HepG2 (cell line): ENCODE measurements at regions not wholly inside any gene's neighbourhood (a gene's known extent, or its start where the extent isn't known, plus 50 kb on each side); places are given as distances from the start of the nearest gene placed in this dataset.

Experiments
- ATAC-seq: fragments of 200-7000 bp; cut with Tn5 transposase; 3 replicates; pipeline ENCODE4 v1.9.1; 2020; ENCODE audit warnings: mild to moderate bottlenecking, moderate library complexity
- BruUV-seq: library from RNA; stranded (reverse); fragments of 400-500 nt; replicated peaks from 2 replicates; lab custom pipeline; 2021; lab: Mats Ljungman, UMichigan
- CTCF ChIA-PET: fragments of 300-600 bp; formaldehyde crosslinking; extraction: SDS; loops from one replicate; lab custom pipeline; 2021; ENCODE audit warnings: low total read pairs, inconsistent platforms, low intra/inter-chr PET ratio; lab: Yijun Ruan, JAX
- POLR2A ChIA-PET: fragments of 350-600 bp; sonication (Branson Sonifier 250); formaldehyde crosslinking; loops from one replicate; lab custom pipeline; 2020; ENCODE audit warnings: antibody characterized with exemption, inconsistent platforms; lab: Yijun Ruan, JAX
- DNase-seq: peaks from one replicate; pipeline ENCODE4 v3.0.0-alpha.2; 2015; ENCODE audit warnings: low spot score
- FAIRE-seq: peaks from 3 replicates; lab custom pipeline; 2011; peaks lifted over from hg19 to GRCh38; lab: Jason Lieb, UNC
- H2AFZ ChIP-seq: one replicate; pipeline ENCODE4 v1.6.1; 2011; ENCODE audit warnings: low read length, inconsistent platforms
- H3K27ac ChIP-seq: fragments of 300-600 bp; 3 replicates; pipeline ENCODE4 v1.8.0; 2011; ENCODE audit warnings: mixed run types, mild to moderate bottlenecking, mixed read lengths, low read length, inconsistent platforms; ENCODE audit not compliant: insufficient read depth; ENCODE audit errors: extremely low read length
- H3K27me3 ChIP-seq, 2 experiments: fragments of 200-600 bp in 1 of 2; 2 replicates in 1 of 2; 3 replicates in 1 of 2; pipeline versions ENCODE4 v1.6.0 to v1.8.0; 2011; ENCODE audit warnings: low read length in 2 of 2, mild to moderate bottlenecking in 2 of 2, moderate library complexity in 2 of 2, inconsistent platforms in 1 of 2; ENCODE audit not compliant: insufficient read depth in 2 of 2, control insufficient read depth in 1 of 2
- H3K36me3 ChIP-seq, 2 experiments: fragments of 200-600 bp in 1 of 2; replicated peaks in 1 of 2; 2 replicates in 1 of 2; 3 replicates in 1 of 2; pipeline versions ENCODE4 v1.5.1 to v1.8.0; 2011; ENCODE audit warnings: low read length in 2 of 2, inconsistent platforms in 1 of 2; ENCODE audit not compliant: insufficient read depth in 2 of 2, control insufficient read depth in 1 of 2
- H3K4me1 ChIP-seq: 2 replicates; pipeline ENCODE4 v1.5.1; 2012; ENCODE audit warnings: low read length, inconsistent platforms; ENCODE audit not compliant: insufficient read depth
- H3K4me2 ChIP-seq: 2 replicates; pipeline ENCODE4 v1.6.0; 2011; ENCODE audit warnings: low read depth, low read length, inconsistent platforms
- H3K4me3 ChIP-seq, 3 experiments: fragments of 200-600 bp in 1 of 3; sonication (generic), shearing (Covaris generic) in 1 of 3; replicated peaks in 1 of 3; 2 replicates each; pipeline ENCODE4 v1.5.1; 2011 to 2016; ENCODE audit warnings: low read length in 3 of 3, inconsistent platforms in 2 of 3, low read depth in 2 of 3, mild to moderate bottlenecking in 2 of 3, control low read depth in 1 of 3, mixed read lengths in 1 of 3; ENCODE audit not compliant: insufficient read depth in 1 of 3
- H3K79me2 ChIP-seq: one replicate; pipeline ENCODE4 v1.6.1; 2011; ENCODE audit warnings: low read length, inconsistent platforms; ENCODE audit not compliant: insufficient read depth
- H3K9ac ChIP-seq: 2 replicates; pipeline ENCODE4 v1.6.0; 2011; ENCODE audit warnings: mild to moderate bottlenecking, low read depth, low read length, inconsistent platforms; ENCODE audit not compliant: insufficient read depth
- H3K9me3 ChIP-seq: 2 replicates; pipeline ENCODE4 v1.5.1; 2012; ENCODE audit warnings: mild to moderate bottlenecking, low read length
- H4K20me1 ChIP-seq: 2 replicates; pipeline ENCODE4 v1.6.0; 2011; ENCODE audit warnings: inconsistent platforms, mild to moderate bottlenecking, low read length, moderate library complexity; ENCODE audit not compliant: insufficient read depth
- ATM ChIP-seq: fragments of 450-650 bp; IDR thresholded peaks from 2 replicates; pipeline ENCODE4 v1.7.1; 2017; ENCODE audit warnings: mild to moderate bottlenecking, borderline replicate concordance
- DPF2 ChIP-seq: sonication (generic); formaldehyde crosslinking; IDR thresholded peaks from 2 replicates; pipeline ENCODE4 v1.4.0; 2020; ENCODE audit warnings: mild to moderate bottlenecking, low read depth, missing genetic modification reagents, borderline replicate concordance
- GTF3A ChIP-seq: sonication (generic); formaldehyde crosslinking; conservative IDR thresholded peaks from 2 replicates; pipeline ENCODE4 v1.4.0; 2020; ENCODE audit warnings: mild to moderate bottlenecking, missing genetic modification reagents
- MAFK ChIP-seq, 2 experiments: IDR thresholded peaks in 1 of 2; conservative IDR thresholded peaks in 1 of 2; 2 replicates each; pipeline ENCODE4 v1.6.1; 2011; ENCODE audit warnings: improper control_type of control experiment in 2 of 2, low read length in 2 of 2
- NFE2L2 ChIP-seq: fragments of 150-350 bp; IDR thresholded peaks from 2 replicates; pipeline ENCODE4 v1.6.1; 2014; ENCODE audit warnings: low read length
- ONECUT2 ChIP-seq: sonication (generic); formaldehyde crosslinking; IDR thresholded peaks from 2 replicates; pipeline ENCODE4 v1.4.0; 2020; ENCODE audit warnings: missing genetic modification reagents
- STAG1 ChIP-seq: sonication (generic); formaldehyde crosslinking; IDR thresholded peaks from 2 replicates; pipeline ENCODE4 v1.4.0; 2020; ENCODE audit warnings: missing genetic modification reagents
- ZNF7 ChIP-seq: IDR thresholded peaks from 2 replicates; pipeline ENCODE4 v1.6.1; 2016; ENCODE audit warnings: missing biosample characterization, missing genetic modification reagents
- WGBS: methylation state at CpG from one replicate; pipeline ENCODE4 v1.1.6; 2017; ENCODE audit warnings: low lambda C conversion rate; 5-methylcytosine and 5-hydroxymethylcytosine counted together
- in situ Hi-C: cut with HindIII; loops from 2 replicates; pipeline ENCODE4 v1.10.0; 2017; ENCODE audit warnings: low pct_unique_long_range_greater_than_20kb; ENCODE audit not compliant: extremely low pct_ligation_motif_present
- intact Hi-C: fragments of 100-400 bp; cut with micrococcal nuclease; formaldehyde crosslinking; loops from one replicate; pipeline ENCODE4 v1.10.0; 2022; ENCODE audit not compliant: unreplicated experiment
- TF ChIP-seq, protein P1 (sequence below): sonication (generic); formaldehyde crosslinking; IDR thresholded peaks from 2 replicates; pipeline ENCODE4 v1.5.0; 2020; ENCODE audit warnings: missing genetic modification reagents
- TF ChIP-seq, protein P2 (sequence below): sonication (generic); formaldehyde crosslinking; IDR thresholded peaks from 2 replicates; pipeline ENCODE4 v1.5.0; 2020; ENCODE audit warnings: mild to moderate bottlenecking, missing genetic modification reagents, moderate library complexity
- TF ChIP-seq, protein P3 (sequence below): IDR thresholded peaks from 2 replicates; pipeline ENCODE4 v1.6.1; 2016; ENCODE audit warnings: low read depth, control low read depth

DNA sequence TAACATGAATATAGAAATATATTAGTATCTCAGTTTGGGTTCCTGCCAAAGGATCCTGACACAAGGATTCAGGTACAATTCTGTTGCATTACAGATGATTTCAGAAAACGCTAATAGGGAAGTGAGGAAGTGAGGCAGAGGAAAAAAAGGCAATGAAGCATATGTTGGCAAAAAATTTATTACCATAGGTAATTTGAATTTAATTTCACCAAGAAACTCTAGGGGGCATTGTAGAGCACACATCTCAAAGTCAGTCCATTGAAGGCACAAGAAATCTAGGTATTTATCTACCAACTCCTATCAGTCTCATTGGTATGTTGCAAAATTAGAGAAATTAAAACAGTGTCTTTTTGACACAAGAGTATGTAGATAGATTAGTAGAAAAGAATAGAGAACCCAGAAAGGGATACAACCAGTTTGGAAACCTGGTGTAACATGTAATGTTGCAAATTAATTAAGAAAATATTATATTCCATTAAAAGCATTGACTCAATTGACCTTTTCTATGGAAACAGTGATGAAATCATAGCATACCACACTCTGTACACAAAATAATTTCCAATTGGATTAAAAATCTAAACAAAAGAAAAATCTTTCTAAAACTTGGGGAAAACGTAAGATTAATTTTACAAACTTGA, 104.9 kb upstream of the SNX7 start:
- H3K4me1 ChIP-seq = no peaks in the 10 kb centered on the region
- H3K79me2 ChIP-seq = no peaks in the 10 kb centered on the region
- H3K9me3 ChIP-seq = no peaks in the 10 kb centered on the region
- no peak for FAIRE-seq
- CTCF ChIA-PET = no interaction called here
- no peak overlapping the region for H3K4me2 ChIP-seq
- TF ChIP-seq, protein P1, sequence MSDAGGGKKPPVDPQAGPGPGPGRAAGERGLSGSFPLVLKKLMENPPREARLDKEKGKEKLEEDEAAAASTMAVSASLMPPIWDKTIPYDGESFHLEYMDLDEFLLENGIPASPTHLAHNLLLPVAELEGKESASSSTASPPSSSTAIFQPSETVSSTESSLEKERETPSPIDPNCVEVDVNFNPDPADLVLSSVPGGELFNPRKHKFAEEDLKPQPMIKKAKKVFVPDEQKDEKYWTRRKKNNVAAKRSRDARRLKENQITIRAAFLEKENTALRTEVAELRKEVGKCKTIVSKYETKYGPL = no peak
- TF ChIP-seq STAG1 (peak; percentile 16; the same call in 1 of the 2 replicates), ZNF7 (no peak), ONECUT2 (CRISPR knock-in tag) (no peak)
- TF ChIP-seq, protein P2, sequence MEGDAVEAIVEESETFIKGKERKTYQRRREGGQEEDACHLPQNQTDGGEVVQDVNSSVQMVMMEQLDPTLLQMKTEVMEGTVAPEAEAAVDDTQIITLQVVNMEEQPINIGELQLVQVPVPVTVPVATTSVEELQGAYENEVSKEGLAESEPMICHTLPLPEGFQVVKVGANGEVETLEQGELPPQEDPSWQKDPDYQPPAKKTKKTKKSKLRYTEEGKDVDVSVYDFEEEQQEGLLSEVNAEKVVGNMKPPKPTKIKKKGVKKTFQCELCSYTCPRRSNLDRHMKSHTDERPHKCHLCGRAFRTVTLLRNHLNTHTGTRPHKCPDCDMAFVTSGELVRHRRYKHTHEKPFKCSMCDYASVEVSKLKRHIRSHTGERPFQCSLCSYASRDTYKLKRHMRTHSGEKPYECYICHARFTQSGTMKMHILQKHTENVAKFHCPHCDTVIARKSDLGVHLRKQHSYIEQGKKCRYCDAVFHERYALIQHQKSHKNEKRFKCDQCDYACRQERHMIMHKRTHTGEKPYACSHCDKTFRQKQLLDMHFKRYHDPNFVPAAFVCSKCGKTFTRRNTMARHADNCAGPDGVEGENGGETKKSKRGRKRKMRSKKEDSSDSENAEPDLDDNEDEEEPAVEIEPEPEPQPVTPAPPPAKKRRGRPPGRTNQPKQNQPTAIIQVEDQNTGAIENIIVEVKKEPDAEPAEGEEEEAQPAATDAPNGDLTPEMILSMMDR (CRISPR knock-in tag) = peak; percentile 36; the same call in 1 of the 2 replicates
- TF ChIP-seq, all 625 proteins: peak for 2
- H4K20me1 ChIP-seq = no peaks in the 10 kb centered on the region
- BruUV-seq = no TSS peak
- in situ Hi-C loops = no loop called here
- H2AFZ ChIP-seq = no peak overlapping the region
- no peak overlapping the region for H3K4me3 ChIP-seq
- DNase-seq (peak; percentile 30), ATAC-seq (no peak)
- 39% methylated on average over 2 of the region's 2 CpGs for WGBS
- POLR2A ChIA-PET = no interaction called here
- H3K9ac ChIP-seq = no peak overlapping the region
- H3K27ac ChIP-seq = no peak overlapping the region
- H3K27me3 ChIP-seq = no peaks in the 10 kb centered on the region
- intact Hi-C loops = loop anchor here (5.0 to 10.0 kb wide), 2 partner anchors 108 to 206 kb away; partner anchors contain the start of gene SNX7
- H3K36me3 ChIP-seq = no peaks in the 10 kb centered on the region

DNA sequence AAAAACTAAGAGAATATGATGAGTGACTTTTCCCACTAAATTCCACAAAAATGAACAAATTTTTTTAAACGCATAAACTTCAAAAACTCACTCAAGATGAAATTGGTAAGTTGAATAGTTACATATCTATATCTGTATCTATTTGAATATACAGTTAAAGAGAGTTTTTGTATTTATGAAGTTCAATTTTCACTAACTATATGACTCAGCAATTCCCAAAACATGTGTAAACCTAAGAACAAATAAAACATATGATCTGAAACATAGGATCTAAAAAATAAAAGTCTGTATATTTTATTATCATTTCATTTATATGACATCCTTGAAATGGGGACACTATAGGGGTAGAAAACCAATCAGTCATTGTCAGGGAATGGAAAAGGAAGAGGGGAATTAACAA, 105.7 kb upstream of the SNX7 start:
- no peaks in the 10 kb centered on the region for H3K27me3 ChIP-seq
- H3K9ac ChIP-seq = no peak overlapping the region
- TF ChIP-seq NFE2L2 = peak; percentile 20; the same call in 1 of the 2 replicates
- TF ChIP-seq, protein P3, sequence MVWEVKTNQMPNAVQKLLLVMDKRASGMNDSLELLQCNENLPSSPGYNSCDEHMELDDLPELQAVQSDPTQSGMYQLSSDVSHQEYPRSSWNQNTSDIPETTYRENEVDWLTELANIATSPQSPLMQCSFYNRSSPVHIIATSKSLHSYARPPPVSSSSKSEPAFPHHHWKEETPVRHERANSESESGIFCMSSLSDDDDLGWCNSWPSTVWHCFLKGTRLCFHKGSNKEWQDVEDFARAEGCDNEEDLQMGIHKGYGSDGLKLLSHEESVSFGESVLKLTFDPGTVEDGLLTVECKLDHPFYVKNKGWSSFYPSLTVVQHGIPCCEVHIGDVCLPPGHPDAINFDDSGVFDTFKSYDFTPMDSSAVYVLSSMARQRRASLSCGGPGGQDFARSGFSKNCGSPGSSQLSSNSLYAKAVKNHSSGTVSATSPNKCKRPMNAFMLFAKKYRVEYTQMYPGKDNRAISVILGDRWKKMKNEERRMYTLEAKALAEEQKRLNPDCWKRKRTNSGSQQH (CRISPR knock-in tag) = no peak
- peak in 1 of 2 experiments; percentile 60; a peak in 2 of 4 replicates for TF ChIP-seq MAFK (conservative IDR thresholded peaks at IDR 0.05 in 1 of 2, IDR thresholded peaks at IDR 0.05 in 1 of 2; ENCODE audit: low read length in 2 of 2)
- no peak for TF ChIP-seq ATM
- no peak for TF ChIP-seq DPF2 (CRISPR knock-in tag)
- TF ChIP-seq GTF3A = no peak
- TF ChIP-seq, all 625 proteins: peak for 2
- in situ Hi-C loops = no loop called here
- no peaks in the 10 kb centered on the region for H3K79me2 ChIP-seq
- H3K4me2 ChIP-seq = no peak overlapping the region
- ATAC-seq (no peak), DNase-seq (no peak), FAIRE-seq (no peak)
- H3K4me1 ChIP-seq = no peaks in the 10 kb centered on the region
- BruUV-seq = no TSS peak
- H3K4me3 ChIP-seq = no peak overlapping the region
- CTCF ChIA-PET = no interaction called here
- 0% methylated on average over 1 of the region's 1 CpG for WGBS
- intact Hi-C loops = loop anchor here (5.0 to 10.0 kb wide), 2 partner anchors 109 to 206 kb away; partner anchors contain the start of gene SNX7
- H3K36me3 ChIP-seq = no peaks in the 10 kb centered on the region
- POLR2A ChIA-PET = no interaction called here
- H2AFZ ChIP-seq = no peak overlapping the region
- H3K27ac ChIP-seq = no peak overlapping the region
- H3K9me3 ChIP-seq = no peaks in the 10 kb centered on the region
- H4K20me1 ChIP-seq = no peaks in the 10 kb centered on the region
